ENCODE measurements at regions not wholly inside any gene's neighbourhood (a gene's known extent, or its start where the extent isn't known, plus 50 kb on each side); places are given as distances from the start of the nearest gene placed in this dataset.
"Not testable (repeated sequence)": the region's sequence is repeated elsewhere in the genome, so short reads cannot be mapped to it uniquely, and the experiment has no call there.

- not testable (repeated sequence) for DNase-seq (ENCODE audit: low spot score)
Observed at GRCh38 chr9:41623666-41624065, 434.5 kb upstream of the ZNG1F start.

GRCh38 chr9:41619254-41619653 is 430.1 kb upstream of the ZNG1F start:
- DNase-seq (ENCODE audit: low spot score) = not testable (repeated sequence)

- DNase-seq (ENCODE audit: low spot score) = not testable (repeated sequence)
Observed at GRCh38 chr9:41606961-41607547, 417.9 kb upstream of the ZNG1F start.

GRCh38 chr9:41565572-41565971 is 376.5 kb upstream of the ZNG1F start:
- not testable (repeated sequence) for DNase-seq (ENCODE audit: low spot score)

Data from NAMALWA (cell line).